Kidney (tissue), 13 donors: ENCODE measurements at regions not wholly inside any gene's neighbourhood (a gene's known extent, or its start where the extent isn't known, plus 50 kb on each side); places are given as distances from the start of the nearest gene placed in this dataset.

Experiments
- DNase-seq, 5 donors: peaks; one replicate each; pipeline ENCODE4 v3.0.0-alpha.2; 2013 to 2020
- FAIRE-seq: peaks from 2 replicates; lab custom pipeline; 2012; peaks lifted over from hg19 to GRCh38; lab: Jason Lieb, UNC
- H3K27ac ChIP-seq, 2 donors: one replicate each; pipeline ENCODE4 v1.7.0; 2013; ENCODE audit warnings: low read depth in 2 of 2, low read length in 2 of 2, inconsistent platforms in 1 of 2
- H3K27me3 ChIP-seq: one replicate; pipeline ENCODE4 v1.7.1; 2013; ENCODE audit warnings: low read length, inconsistent platforms; ENCODE audit not compliant: control insufficient read depth, insufficient read depth
- H3K36me3 ChIP-seq, 3 donors: one replicate each; pipeline versions ENCODE4 v1.7.0 to v1.7.1; 2013; ENCODE audit warnings: low read length in 3 of 3, control low read depth in 1 of 3, inconsistent platforms in 1 of 3; ENCODE audit not compliant: insufficient read depth in 3 of 3, control insufficient read depth in 2 of 3
- H3K4me1 ChIP-seq, 3 donors: one replicate each; pipeline versions ENCODE4 v1.7.0 to v1.7.1; 2013; ENCODE audit warnings: low read length in 3 of 3, inconsistent platforms in 1 of 3, low read depth in 1 of 3; ENCODE audit not compliant: control insufficient read depth in 2 of 3, insufficient read depth in 2 of 3
- H3K4me3 ChIP-seq, 3 donors: one replicate each; pipeline versions ENCODE4 v1.7.0 to v1.8.1; 2013; ENCODE audit warnings: low read length in 3 of 3, control low read depth in 1 of 3, inconsistent platforms in 1 of 3
- H3K9ac ChIP-seq, 3 donors: one replicate each; pipeline versions ENCODE4 v1.7.0 to v1.7.1; 2013; ENCODE audit warnings: low read length in 3 of 3, control low read depth in 1 of 3, inconsistent platforms in 1 of 3
- H3K9me3 ChIP-seq, 3 donors: one replicate each; pipeline versions ENCODE4 v1.7.0 to v1.7.1; 2013; ENCODE audit warnings: low read length in 3 of 3, control low read depth in 1 of 3, inconsistent platforms in 1 of 3; ENCODE audit not compliant: control insufficient read depth in 2 of 3, insufficient read depth in 1 of 3
- CTCF ChIP-seq: IDR thresholded peaks from 3 replicates; pipeline ENCODE4 v1.5.1; 2012; ENCODE audit warnings: mild to moderate bottlenecking, moderate library complexity, borderline replicate concordance; ENCODE audit not compliant: insufficient read depth; ENCODE audit errors: extremely low read depth
- intact Hi-C: fragments of 100-400 bp; cut with DNase I; formaldehyde crosslinking; loops from one replicate; pipeline ENCODE4 v1.11.1; 2022
- donor health status: control.
- donor health status: control.
- donor health status: control.
- donor health status: control.
- donor health status: control.
- donor health status: DM: yes; HTN: yes; CAD: no.
- donor health status: Normal renal cell carcinoma (clear cell type).

GRCh38 chr9:70475211-70475610, 60.8 kb upstream of the KLF9 start:
- H3K27ac ChIP-seq, result peak overlapping the region; percentile 2 to 77
- H3K9ac ChIP-seq, result no peak overlapping the region
- intact Hi-C loops, result no loop called here
- DNase-seq (peak in 2 of 5 donors; percentile 22 to 68), FAIRE-seq (no peak)
- H3K4me3 ChIP-seq, result no peak overlapping the region
- H3K9me3 ChIP-seq, result no peaks in the 10 kb centered on the region
- TF ChIP-seq CTCF, result no peak
- peaks cover 0 to 50% (median 38%) of the 10 kb centered on the region in 3 donors for H3K4me1 ChIP-seq
- no peaks in the 10 kb centered on the region for H3K36me3 ChIP-seq
- no peaks in the 10 kb centered on the region for H3K27me3 ChIP-seq

- TF ChIP-seq CTCF, result no peak
- H3K27ac ChIP-seq, result peak overlapping the region; percentile 27 to 77
- H3K4me1 ChIP-seq, result peaks cover 0 to 49% (median 34%) of the 10 kb centered on the region in 3 donors
- intact Hi-C loops, result no loop called here
- no peak overlapping the region for H3K4me3 ChIP-seq
- no peak overlapping the region for H3K9ac ChIP-seq
- H3K9me3 ChIP-seq, result no peaks in the 10 kb centered on the region
- no peaks in the 10 kb centered on the region for H3K27me3 ChIP-seq
- FAIRE-seq, result no peak
- DNase-seq, result no peak
- H3K36me3 ChIP-seq, result no peaks in the 10 kb centered on the region
Measured at GRCh38 chr9:70474413-70474812, 60.0 kb upstream of the KLF9 start.

- no peak overlapping the region for H3K4me3 ChIP-seq
- peaks cover 0 to 39% (median 20%) of the 10 kb centered on the region in 3 donors for H3K4me1 ChIP-seq
- FAIRE-seq (no peak), DNase-seq (no peak)
- H3K36me3 ChIP-seq, result no peaks in the 10 kb centered on the region
- no peaks in the 10 kb centered on the region for H3K27me3 ChIP-seq
- peak overlapping the region; percentile 51 to 57 for H3K27ac ChIP-seq
- H3K9ac ChIP-seq, result no peak overlapping the region
- TF ChIP-seq CTCF, result no peak
- H3K9me3 ChIP-seq, result no peaks in the 10 kb centered on the region
- intact Hi-C loops, result no loop called here
Measured at GRCh38 chr9:70472268-70473249, 58.1 kb upstream of the KLF9 start.
